ENCODE measurements at regions not wholly inside any gene's neighbourhood (a gene's known extent, or its start where the extent isn't known, plus 50 kb on each side); places are given as distances from the start of the nearest gene placed in this dataset.

DNA sequence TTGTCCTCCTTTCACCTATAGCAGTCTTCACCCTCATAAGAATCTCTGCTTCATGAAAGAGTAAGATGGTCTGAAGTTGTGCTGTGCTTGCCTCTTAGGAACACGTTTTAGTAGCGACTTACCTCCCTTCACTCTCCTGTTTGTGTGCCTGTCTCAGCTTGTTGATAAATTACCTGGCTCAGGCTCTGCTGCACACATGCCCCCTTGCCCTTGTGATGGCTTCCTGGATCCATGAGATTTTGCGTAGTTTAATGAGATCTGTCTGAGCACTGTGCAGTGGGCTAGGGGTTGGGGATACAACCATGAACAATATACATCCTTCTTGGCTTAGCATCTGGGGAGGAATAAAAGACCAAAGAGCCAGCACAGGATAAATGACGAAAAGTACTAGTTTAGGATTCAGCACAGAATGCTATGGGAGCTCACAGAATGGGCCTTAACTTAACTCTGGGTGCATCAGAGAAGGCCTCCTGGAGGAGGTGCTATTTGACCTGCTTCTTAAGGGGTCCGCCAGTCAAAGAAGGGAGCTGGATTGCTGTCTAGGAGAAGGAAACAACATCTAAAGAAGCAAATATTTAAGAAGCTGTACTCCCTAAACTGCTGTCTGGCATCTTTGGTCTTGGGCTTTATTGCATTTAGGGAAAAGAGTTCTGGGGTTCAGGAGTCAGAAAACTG, 175.7 kb upstream of the PLXNA2 start:
- DNase-seq (ENCODE audit: low read depth) = no peak

DNA sequence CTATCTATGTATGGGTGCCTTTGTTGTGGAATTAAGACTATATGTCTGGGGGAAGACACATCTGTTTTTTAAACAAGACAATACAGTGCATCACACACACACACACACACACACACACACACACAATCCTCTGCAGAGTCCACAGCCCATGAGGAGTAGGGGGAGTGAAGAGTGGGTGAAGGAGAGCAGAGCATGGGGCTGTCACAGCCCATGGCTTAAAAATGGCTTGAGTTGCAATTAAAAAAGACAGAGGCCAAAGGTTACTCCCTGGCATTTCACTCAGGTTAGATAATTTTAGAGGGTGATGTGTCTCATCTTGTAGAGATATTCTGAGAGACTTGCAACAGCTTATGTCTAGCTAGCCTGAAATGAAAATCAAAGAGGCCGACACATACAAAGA, 176.5 kb upstream of the PLXNA2 start:
- no peak for DNase-seq (ENCODE audit: low read depth)

DNA sequence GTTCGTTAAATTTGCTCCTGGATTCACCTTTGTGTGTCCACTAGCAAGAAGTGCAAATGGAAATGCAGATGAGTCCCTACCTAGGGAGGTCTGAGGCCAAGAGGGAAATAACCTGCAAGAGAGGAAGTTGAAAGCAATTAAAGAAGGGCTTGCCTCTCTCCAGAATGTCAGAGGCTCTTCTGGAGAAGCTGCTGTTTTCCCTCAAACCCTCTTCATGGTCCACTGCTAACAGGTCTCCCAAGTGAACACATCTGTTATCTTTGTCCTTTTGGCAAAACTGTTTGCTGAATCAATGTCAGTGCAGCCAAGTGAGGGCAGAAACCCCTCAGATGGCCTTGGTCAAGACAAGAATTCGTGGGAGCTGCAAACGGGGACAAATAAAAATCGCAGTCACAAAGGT, 177.3 kb upstream of the PLXNA2 start:
- DNase-seq (ENCODE audit: low read depth) = no peak

DNA sequence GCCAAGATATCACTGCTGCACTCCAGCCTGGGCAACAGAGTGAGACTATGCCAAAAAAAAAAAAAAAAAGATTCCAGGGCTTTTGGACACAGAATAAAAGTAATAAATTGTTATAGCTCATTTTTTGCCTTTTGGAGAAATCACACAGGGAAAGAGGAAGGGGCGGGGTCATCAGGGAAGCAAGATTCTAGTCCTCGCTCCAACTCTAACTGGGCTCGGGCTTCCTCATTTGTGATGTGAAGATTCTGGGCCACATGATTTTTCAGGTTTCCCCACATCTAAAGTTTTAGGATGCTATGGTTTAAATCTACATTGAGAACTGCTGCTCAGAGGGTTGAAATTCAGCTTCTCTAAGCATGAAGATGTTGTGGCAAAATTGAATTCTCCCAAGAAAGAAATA, 179.3 kb upstream of the PLXNA2 start:
- no peak for DNase-seq (ENCODE audit: low read depth)

DNA sequence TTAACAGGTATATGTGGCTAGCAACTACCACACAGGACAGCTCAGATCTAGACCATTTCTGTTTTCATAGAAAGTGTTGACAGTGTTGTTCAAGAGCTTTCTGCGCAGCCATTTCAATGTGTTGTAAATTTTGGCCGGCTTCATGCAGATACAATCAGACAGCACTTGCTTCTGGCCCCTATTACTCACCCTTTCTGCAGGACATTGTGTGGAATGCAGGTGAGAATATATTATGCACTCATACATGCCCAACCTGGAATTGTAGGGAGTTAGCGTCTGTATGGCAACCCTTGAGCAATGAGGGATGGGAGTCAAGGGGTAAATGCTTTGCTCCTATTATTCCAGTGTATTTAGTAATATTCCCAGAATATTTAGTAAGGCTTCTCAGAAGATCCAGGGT, 180.9 kb upstream of the PLXNA2 start:
- DNase-seq (ENCODE audit: low read depth) = no peak

DNA sequence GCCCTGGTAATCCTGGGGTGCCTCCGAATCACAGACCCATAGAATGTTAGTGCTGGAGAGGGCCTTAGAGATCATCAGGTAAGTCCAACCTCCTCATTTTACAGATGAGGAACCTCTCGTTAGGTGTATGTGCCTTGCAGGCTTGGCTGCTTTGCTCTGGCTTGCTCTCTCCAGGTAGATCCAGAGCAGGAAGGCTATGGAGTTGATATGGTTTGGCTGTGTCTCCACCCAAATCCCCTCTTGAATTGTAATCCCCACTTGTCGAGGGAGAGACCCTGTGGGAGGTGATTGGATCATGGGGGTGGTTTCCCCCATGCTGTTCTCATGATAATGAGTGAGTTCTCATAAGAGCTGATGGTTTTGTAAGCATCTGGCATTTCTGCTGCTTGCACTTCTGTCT, 186.0 kb upstream of the PLXNA2 start:
- no peak for DNase-seq (ENCODE audit: low read depth)

DNA sequence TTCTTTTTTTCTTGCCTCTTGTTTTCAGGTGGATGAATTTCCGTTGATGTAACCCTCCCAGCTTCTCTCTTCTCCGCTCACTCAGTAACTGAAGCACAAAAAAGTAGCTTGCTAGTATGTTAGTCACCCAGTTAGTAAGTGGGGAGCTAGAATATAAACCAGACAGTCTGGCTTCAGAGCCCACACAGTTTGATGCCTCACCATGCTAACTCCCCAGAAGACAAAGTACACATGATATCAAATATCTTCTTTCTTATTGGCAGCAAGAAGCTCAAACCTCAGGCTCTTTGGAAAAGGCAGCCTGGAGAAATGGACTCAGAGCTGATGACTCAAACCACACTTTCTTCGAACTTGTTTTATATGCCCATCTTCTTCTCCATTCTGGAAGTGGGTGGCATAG, 187.5 kb upstream of the PLXNA2 start:
- no peak for DNase-seq (ENCODE audit: low read depth)

DNA sequence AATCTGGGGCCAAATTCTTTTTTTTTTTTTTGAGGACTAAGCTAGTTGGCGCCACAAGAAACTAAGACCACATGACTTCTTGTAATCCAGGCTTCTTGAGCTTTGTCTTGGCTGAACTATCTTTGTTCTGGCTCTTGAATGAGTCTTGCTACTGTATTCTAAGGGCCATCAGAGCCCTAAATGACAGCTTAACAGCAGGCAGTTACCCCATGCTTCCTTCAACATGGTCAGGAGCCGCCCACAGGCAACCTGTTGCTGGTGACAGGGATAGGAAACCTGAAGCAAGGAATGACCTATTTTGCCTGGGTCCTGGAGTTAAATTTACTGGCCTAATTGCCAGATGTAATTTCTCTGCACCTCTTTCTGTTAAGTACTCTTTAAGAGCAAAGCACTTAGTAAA, 188.2 kb upstream of the PLXNA2 start:
- DNase-seq (ENCODE audit: low read depth) = no peak

DNA sequence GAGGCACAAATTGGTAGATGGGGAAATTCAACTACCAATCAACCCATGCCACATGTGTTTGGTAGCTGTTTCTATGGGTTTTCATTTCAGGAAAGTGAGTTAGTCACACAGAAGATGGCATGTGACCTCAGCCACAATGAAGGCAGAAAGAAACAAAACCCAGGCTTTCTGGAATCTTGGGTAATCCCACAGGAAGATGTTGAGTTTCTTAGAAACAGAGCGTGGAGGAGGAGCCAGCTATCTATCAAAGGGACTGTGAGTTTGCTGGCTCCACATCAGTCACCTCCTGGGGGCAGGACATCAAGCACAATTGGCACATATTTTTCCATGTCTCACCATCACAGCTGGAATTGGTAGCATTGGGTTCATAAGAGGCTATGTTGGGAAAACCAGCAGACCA, 188.9 kb upstream of the PLXNA2 start:
- no peak for DNase-seq (ENCODE audit: low read depth)

DNA sequence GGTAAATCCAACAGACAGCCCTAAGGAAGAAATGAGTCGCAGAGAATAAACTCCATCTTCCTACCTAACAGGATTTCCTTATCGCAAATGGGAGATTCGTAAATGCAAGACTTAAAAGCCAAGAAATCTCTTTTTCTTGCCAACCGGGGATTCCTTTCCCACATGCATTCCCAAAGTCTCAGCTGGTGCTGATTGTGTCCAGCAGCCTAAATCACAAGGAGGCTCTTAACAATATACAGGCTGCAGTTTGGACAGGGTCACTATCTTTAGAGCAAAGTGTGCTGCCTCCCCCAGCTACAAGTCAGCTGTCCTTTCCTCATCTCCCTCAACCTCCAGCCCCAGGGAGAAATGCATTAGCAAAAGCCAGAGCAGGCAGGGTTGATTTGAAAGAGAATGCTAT, 189.8 kb upstream of the PLXNA2 start:
- no peak for DNase-seq (ENCODE audit: low read depth)

DNA sequence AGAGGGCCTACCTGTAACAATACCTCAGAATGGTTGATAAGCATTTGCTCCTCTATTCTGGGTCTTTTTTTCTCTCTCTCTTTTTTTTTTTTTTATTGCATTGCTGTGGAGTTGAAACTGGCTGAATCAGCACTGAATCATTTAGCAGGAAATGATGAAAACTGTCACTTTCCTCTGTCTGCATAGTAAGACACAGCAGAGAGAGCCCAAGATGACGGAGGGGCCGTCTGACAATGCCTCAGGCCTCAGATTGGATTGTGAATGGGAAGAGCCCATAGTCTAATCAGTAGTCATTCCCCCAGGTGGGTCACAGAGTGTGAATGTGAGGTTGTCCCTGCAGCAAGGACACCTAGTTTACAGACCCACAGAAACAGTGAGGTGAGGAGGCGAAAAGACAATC, 193.2 kb upstream of the PLXNA2 start:
- no peak for DNase-seq (ENCODE audit: low read depth)

DNA sequence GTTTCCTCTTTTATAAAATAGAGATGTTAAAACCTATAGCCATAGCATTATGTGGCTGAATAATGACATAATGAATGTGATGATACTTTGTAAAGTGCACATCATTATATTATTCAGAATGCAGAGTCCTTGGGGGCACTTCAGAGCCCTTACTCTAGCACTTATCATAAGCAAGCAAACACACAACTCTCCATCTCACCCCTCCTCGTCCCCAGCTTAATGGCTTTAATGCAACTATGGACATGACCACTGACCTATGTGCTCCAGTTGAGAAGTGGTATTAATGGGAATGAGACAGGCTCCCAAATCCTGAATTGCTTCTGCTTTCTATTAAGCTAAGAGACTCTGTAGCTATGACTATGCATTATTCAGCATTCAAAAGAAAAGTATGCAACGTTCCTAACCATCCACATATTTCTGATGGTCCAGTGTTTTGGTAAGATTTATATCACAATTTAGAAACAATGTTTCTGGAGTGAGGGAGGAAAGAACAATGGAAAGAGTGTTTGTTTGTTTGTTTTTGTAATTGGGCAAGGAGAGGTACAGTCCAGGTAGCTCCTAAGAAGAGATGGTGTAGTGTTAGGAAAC, 194.0 kb upstream of the PLXNA2 start:
- no peak for DNase-seq (ENCODE audit: low read depth)

DNA sequence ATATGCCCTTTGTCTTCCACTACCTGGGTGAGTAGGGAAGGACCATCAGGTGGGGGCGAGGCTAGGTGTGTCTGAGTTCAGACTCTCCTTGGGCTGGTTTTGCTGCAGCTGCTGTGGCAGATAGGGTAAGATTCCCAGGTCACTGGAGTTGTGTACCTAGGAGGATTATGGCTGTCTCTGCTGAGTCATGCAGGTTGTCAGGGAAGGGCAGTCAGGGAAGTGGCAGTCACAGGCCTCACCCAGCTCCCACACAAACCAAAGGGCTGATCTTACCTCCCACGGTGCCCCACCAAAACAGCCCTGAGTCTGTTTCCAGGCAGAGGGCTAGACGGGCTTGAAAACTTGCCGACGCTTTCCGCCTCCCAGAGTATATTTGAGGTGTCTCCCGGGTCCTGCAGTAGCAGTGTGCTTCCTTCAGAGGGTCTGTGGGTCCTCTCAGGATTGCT, 201.6 kb upstream of the PLXNA2 start:
- DNase-seq (ENCODE audit: low read depth) = no peak

DNA sequence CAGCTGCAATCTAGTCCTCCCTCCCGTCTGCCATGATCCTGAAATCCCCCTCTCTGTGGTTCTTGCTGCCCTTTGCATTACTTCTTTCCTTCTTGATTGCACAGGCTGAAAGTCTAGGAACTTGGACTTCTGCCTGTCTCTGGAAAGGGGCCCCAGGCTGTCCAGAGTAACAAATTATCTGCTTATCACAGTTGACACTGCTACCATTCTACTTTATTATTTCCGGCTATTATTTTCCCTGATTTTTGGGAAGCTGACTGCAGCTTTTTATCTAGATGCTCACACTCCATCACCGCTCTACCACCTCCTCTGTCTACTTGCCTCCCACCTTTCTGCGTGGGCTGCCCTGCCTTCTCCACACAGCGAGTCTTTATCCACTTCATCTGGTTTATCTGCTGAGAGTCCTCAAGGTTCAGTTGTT, 202.1 kb upstream of the PLXNA2 start:
- no peak for DNase-seq (ENCODE audit: low read depth)

DNA sequence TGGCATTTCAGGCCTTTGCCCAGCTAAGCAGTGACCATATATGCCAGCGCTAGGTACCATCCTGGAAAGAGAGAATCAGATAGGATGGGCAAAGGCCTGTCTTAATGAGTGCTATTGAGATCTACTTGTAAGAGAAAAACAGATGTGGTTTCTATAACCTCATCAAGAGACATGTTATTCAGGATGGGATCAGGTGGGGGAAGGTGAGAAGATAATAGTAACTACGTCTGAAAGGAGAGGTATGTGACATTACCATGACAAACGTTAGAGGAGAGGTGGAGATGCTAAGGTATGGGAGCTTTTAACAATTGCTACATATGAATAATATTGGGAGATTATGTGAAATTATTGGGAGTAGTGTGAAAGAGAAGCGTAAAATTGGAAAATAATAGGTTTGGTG, 204.2 kb upstream of the PLXNA2 start:
- DNase-seq (ENCODE audit: low read depth) = no peak

DNA sequence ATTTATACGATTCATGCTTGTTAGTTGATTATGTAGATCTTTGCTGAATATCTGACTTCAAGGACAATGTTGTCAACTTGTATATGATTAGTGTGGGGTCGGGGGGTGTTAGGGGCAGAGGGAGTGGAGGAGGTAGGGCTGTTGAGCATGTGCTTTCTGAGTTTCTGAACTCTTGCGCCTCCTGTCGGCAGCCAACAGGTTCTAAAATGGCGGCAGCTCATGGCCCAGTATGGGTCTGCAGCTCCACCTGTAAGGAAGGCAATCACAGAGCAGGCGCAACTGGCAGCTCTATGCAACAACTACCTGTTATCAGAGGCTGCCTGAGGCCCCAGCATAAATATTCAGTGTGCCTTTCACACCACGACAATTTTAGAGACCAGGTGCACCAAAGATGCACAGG, 205.8 kb upstream of the PLXNA2 start:
- no peak for DNase-seq (ENCODE audit: low read depth)

DNA sequence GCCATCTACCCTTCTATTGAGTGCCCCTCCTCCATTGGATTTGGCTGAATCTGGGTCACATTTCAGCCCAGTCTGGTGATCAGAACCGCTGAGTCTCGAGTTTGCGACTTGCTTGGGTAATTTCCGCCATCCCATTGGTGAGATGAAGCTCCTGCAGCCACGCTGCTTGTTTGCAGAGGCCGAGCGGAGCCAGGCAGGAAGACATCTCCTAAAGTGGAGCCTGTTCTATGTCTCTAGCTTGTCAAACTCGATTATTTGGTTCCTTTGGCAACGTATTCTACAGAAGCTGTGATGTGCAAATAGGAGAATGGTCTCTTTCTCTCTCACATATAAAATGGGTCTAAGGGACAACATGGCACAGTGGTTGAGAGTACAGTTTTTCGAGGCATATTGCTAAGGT, 206.8 kb upstream of the PLXNA2 start:
- no peak for DNase-seq (ENCODE audit: low read depth)

DNA sequence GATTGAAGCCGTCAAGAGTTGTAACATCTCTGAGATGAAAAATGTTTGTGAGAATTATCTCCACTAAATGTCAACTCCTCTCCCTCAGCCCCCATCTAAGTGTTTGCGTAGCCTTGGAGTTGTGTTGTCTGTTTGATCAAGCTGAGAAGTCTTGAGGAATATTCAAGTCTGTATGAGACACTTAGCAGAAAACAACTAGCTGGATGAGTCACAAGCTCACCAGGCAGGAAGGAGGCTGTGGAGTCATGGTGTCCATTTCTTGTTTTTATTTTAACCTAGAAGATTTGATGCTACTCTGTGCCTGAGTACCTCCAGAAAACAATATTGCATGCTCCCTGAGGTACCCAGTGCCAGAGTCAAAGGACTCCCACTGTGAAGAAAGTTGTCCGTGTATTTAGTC, 211.6 kb upstream of the PLXNA2 start:
- no peak for DNase-seq (ENCODE audit: low read depth)

DNA sequence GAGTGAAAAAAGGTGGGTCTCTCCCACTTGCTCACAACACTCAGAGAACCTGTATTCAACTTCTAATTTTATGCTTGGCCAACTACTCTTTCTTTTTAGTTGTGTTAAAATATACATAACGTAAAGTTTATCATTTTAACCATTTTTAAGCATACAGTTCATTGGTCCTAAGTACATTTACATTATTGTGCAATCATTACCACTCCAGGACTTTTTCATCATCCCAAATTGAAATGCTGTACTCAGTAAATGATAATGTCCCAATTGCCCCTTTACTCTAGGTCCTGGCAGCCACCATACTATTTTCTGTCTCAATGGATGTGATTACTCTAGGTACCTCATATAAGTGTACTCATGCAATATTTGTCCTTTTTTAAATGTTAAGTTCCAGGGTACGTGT, 212.3 kb upstream of the PLXNA2 start:
- no peak for DNase-seq (ENCODE audit: low read depth)

DNA sequence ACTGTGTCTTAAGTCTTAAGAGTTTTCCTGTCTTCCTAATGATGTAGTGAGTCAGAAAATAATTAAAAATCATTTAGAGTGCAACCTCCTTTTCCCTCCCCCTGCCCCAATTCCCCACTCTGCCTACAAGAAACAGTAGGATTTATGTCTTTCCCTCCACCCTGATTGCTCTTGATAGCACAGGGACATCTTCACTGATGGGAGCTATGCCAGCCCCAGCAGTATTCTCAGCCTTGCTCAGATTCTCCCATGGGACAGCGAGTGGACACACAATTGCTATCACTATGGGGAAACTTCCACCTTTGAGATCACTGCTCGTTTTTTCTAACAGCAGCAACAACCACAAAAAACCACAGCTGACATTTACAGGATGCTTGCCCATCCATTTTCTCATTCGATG, 216.6 kb upstream of the PLXNA2 start:
- DNase-seq (ENCODE audit: low read depth) = no peak

DNA sequence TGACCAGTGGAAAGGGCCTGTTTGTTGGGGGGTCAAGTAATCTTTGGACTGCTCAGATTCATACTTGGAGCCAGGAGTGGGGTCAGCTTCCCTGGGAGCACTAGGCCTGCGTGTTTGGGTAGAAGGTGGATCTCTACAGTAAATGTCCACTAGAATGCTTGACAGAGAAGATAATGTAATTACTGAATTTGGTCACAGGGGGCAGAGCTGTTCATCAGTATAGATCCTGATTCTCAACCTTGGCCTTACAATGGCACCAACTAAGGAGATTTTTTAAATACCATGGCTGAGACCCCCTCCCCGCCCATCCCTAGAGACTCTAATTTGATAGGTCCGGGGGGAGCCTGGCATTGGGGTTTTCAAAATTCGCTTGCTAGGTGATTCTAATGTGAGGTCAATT, 217.5 kb upstream of the PLXNA2 start:
- DNase-seq (ENCODE audit: low read depth) = no peak

DNA sequence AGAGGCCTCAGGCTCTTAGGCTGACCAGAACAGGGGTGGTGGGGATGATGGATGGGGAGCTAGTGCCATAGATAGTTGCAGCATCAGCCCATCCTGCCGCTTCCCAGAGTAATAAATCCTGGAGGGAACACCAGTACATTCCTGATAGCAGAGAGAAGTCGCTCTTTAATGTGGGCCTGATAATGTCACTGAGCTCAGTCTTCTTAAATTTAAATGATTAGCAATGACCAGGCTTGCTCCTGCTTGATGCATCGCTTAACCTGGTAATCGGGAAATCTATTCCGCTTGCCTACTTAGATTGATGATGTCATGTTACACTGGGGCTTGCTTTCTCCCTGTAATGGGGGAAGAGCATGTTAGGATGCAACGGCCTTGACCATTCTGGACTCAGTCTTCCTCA, 218.6 kb upstream of the PLXNA2 start:
- DNase-seq (ENCODE audit: low read depth) = no peak

DNA sequence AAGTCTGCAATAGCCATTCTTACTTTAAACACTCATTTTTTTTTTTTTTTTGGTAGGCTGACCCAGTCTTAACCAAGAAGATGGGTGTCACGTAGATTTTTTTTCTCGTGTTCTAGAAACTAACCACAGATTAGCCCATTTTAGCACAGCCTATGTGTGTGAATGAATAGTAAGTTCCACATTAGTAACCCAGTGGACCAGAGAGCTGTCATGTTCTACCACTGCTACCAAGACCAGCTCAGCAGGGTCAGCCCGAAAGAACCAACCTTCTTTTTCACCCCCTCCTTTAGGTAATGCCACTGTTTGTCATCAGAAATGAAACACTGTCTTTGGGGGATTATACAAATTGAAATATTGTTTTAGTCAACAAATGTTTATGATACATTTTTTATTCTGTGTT, 221.1 kb upstream of the PLXNA2 start:
- no peak for DNase-seq (ENCODE audit: low read depth)
